ENCODE measurements at regions not wholly inside any gene's neighbourhood (a gene's known extent, or its start where the extent isn't known, plus 50 kb on each side); places are given as distances from the start of the nearest gene placed in this dataset.

DNA sequence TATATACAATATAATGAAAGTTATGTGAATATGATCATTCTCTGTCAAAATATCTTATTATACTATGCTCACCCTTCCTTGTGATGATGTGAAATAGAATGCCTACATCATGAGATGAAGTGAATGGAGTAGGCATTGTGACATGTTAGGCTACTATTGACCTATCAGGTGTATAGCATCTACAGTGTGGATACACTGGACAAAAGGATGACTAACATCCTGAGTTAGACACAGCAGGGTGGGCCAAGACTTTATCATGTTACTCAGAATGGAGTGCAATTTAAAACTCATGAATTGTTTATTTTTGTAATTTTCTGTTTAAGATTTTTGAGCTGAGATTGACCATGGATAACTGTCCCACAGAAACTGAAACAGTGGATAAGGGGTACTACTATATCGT, 53.4 kb upstream of the NAV3 start:
- Histone ChIP-seq H3K27ac (no peak overlapping the region), H3K79me2 (no peaks in the 10 kb centered on the region), H3K4me1 (ENCODE audit: insufficient read depth) (no peaks in the 10 kb centered on the region), H3K9me2 (replicated peaks; ENCODE audit: insufficient read depth) (no peaks in the 10 kb centered on the region), H4K20me1 (ENCODE audit: insufficient read depth, poor library complexity, severe bottlenecking) (no peaks in the 10 kb centered on the region), H3K27me3 (no peaks in the 10 kb centered on the region), H3K4me3 (no peak overlapping the region), H3K9me3 (ENCODE audit: low read depth) (no peaks in the 10 kb centered on the region), H3K4me2 (no peak overlapping the region), H3K36me3 (replicated peaks; ENCODE audit: insufficient read depth, low read depth) (no peaks in the 10 kb centered on the region), H2AFZ (no peak overlapping the region)
- DNase-seq (ENCODE audit: low spot score): no peak
- WGBS (ENCODE audit: low lambda C conversion rate, missing lambda C conversion rate): 82% methylated on average over 1 of the region's 1 CpG
- TF ChIP-seq EZH2phosphoT487 (IDR thresholded peaks at IDR 0.05; ENCODE audit: low read depth, severe bottlenecking, unreplicated experiment): no peak
- TF ChIP-seq, protein P1, sequence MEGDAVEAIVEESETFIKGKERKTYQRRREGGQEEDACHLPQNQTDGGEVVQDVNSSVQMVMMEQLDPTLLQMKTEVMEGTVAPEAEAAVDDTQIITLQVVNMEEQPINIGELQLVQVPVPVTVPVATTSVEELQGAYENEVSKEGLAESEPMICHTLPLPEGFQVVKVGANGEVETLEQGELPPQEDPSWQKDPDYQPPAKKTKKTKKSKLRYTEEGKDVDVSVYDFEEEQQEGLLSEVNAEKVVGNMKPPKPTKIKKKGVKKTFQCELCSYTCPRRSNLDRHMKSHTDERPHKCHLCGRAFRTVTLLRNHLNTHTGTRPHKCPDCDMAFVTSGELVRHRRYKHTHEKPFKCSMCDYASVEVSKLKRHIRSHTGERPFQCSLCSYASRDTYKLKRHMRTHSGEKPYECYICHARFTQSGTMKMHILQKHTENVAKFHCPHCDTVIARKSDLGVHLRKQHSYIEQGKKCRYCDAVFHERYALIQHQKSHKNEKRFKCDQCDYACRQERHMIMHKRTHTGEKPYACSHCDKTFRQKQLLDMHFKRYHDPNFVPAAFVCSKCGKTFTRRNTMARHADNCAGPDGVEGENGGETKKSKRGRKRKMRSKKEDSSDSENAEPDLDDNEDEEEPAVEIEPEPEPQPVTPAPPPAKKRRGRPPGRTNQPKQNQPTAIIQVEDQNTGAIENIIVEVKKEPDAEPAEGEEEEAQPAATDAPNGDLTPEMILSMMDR (IDR thresholded peaks at IDR 0.05; ENCODE audit: poor library complexity): no peak
- TF ChIP-seq EZH2 (IDR thresholded peaks at IDR 0.05; ENCODE audit: borderline replicate concordance): no peak

DNA sequence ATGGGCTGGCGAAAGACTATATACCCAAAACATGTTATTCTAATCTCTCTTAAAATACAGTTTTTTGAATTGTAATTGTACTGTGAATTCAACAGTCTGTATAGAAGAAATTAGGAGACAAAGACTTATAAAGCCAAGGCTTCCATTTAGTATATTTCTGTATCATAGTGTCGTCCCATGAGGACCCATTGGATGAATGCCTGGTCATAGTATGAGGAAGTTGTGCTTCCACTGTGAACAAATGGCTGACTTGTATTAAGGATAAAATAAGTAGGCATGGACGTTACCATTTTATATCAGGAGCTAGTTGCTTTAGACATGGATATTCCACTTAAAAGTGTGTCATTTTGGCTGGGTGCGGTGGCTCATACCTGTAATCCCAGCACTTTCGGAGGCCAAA, 55.9 kb upstream of the NAV3 start:
- H3K9me2 ChIP-seq (replicated peaks; ENCODE audit: insufficient read depth): no peaks in the 10 kb centered on the region
- WGBS (ENCODE audit: low lambda C conversion rate, missing lambda C conversion rate): 91% methylated on average over 5 of the region's 5 CpGs
- H2AFZ ChIP-seq: no peak overlapping the region
- H3K4me3 ChIP-seq: no peak overlapping the region
- TF ChIP-seq EZH2 (IDR thresholded peaks at IDR 0.05; ENCODE audit: borderline replicate concordance) (no peak), EZH2phosphoT487 (IDR thresholded peaks at IDR 0.05; ENCODE audit: low read depth, severe bottlenecking, unreplicated experiment) (no peak)
- TF ChIP-seq, protein P1 (IDR thresholded peaks at IDR 0.05; ENCODE audit: poor library complexity): no peak
- no peaks in the 10 kb centered on the region for H3K36me3 ChIP-seq (replicated peaks; ENCODE audit: insufficient read depth, low read depth)
- H3K79me2 ChIP-seq: no peaks in the 10 kb centered on the region
- H3K4me1 ChIP-seq (ENCODE audit: insufficient read depth): no peaks in the 10 kb centered on the region
- H4K20me1 ChIP-seq (ENCODE audit: insufficient read depth, poor library complexity, severe bottlenecking): no peaks in the 10 kb centered on the region
- H3K27me3 ChIP-seq: no peaks in the 10 kb centered on the region
- H3K4me2 ChIP-seq: no peak overlapping the region
- no peak overlapping the region for H3K27ac ChIP-seq
- DNase-seq (ENCODE audit: low spot score): no peak
- H3K9me3 ChIP-seq (ENCODE audit: low read depth): no peaks in the 10 kb centered on the region

DNA sequence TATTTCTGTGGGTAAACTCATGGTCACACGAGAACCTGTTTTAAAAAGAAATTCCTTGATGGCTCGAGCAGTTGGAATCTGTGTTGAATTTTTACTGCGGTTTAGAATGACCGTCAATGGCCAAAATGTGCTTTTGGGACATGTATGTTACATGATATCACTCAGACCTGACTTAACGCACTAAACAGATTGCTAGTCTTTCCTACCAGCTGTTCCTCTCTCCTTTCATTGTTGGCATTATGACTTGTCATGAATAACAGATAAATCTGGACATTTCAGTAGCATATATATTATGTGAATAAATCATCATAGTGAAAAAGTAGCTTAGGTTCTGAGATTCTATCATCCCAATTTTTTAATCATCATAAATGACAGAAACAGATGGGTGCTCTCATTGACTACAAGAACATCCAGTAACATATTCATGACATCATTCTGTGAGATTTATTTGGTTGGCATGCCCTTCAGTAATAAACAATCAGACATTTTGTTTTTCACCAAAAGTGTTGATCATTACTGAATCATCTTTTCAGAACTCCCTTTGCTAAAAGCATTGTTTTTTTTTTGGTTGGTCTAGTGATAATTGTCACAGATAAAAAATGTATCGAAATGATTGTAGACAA, 57.9 kb upstream of the NAV3 start:
- no peaks in the 10 kb centered on the region for H3K9me2 ChIP-seq (replicated peaks; ENCODE audit: insufficient read depth)
- H3K27ac ChIP-seq: no peak overlapping the region
- no peak for TF ChIP-seq EZH2 (IDR thresholded peaks at IDR 0.05; ENCODE audit: borderline replicate concordance)
- TF ChIP-seq, protein P1 (IDR thresholded peaks at IDR 0.05; ENCODE audit: poor library complexity): no peak
- TF ChIP-seq EZH2phosphoT487 (IDR thresholded peaks at IDR 0.05; ENCODE audit: low read depth, severe bottlenecking, unreplicated experiment): no peak
- no peaks in the 10 kb centered on the region for H3K9me3 ChIP-seq (ENCODE audit: low read depth)
- H3K4me1 ChIP-seq (ENCODE audit: insufficient read depth): no peaks in the 10 kb centered on the region
- H3K4me2 ChIP-seq: no peak overlapping the region
- H3K27me3 ChIP-seq: no peaks in the 10 kb centered on the region
- 84% methylated on average over 6 of the region's 6 CpGs for WGBS (ENCODE audit: low lambda C conversion rate, missing lambda C conversion rate)
- no peak overlapping the region for H2AFZ ChIP-seq
- no peaks in the 10 kb centered on the region for H3K36me3 ChIP-seq (replicated peaks; ENCODE audit: insufficient read depth, low read depth)
- no peaks in the 10 kb centered on the region for H4K20me1 ChIP-seq (ENCODE audit: insufficient read depth, poor library complexity, severe bottlenecking)
- H3K79me2 ChIP-seq: no peaks in the 10 kb centered on the region
- DNase-seq (ENCODE audit: low spot score): no peak
- H3K4me3 ChIP-seq: no peak overlapping the region
